ENCODE measurements at regions not wholly inside any gene's neighbourhood (a gene's known extent, or its start where the extent isn't known, plus 50 kb on each side); places are given as distances from the start of the nearest gene placed in this dataset.

DNA sequence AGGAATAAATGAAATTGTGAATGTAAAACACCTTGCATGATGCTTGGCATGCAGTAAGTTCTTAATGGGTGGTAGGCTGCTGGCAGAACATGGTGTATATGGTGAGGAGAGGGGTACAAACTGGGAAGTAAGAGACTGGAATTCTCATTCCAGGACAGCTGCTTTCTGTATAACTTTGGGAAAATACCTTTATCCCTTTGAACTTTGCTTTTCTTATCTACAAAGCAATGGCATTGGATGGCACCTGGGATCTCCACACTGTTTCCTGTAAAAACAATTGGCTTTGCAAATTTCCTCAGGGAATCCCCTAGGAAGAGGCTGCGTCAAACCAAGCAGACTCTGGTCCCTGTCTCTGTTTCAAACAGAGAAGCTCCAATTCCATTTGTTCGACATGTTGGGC lies 100.7 kb upstream of the SLC4A7 start:
- TF ChIP-seq, protein P1, sequence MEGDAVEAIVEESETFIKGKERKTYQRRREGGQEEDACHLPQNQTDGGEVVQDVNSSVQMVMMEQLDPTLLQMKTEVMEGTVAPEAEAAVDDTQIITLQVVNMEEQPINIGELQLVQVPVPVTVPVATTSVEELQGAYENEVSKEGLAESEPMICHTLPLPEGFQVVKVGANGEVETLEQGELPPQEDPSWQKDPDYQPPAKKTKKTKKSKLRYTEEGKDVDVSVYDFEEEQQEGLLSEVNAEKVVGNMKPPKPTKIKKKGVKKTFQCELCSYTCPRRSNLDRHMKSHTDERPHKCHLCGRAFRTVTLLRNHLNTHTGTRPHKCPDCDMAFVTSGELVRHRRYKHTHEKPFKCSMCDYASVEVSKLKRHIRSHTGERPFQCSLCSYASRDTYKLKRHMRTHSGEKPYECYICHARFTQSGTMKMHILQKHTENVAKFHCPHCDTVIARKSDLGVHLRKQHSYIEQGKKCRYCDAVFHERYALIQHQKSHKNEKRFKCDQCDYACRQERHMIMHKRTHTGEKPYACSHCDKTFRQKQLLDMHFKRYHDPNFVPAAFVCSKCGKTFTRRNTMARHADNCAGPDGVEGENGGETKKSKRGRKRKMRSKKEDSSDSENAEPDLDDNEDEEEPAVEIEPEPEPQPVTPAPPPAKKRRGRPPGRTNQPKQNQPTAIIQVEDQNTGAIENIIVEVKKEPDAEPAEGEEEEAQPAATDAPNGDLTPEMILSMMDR (IDR thresholded peaks at IDR 0.05): no peak
- no peak for TF ChIP-seq POLR2A (IDR thresholded peaks at IDR 0.05)

All from body of pancreas (tissue), 4 donors.